WI38 (cell line): ENCODE measurements at regions not wholly inside any gene's neighbourhood (a gene's known extent, or its start where the extent isn't known, plus 50 kb on each side); places are given as distances from the start of the nearest gene placed in this dataset.

Experiments
- H3K4me3 ChIP-seq: 2 replicates; pipeline ENCODE4 v1.5.1; 2011; ENCODE audit warnings: low read depth, mild to moderate bottlenecking, control low read depth, low read length
- TF ChIP-seq, protein P1 (sequence below): IDR thresholded peaks from 2 replicates; pipeline ENCODE4 v1.5.1; 2012; ENCODE audit warnings: low read depth, mild to moderate bottlenecking, control low read depth, low read length

DNA sequence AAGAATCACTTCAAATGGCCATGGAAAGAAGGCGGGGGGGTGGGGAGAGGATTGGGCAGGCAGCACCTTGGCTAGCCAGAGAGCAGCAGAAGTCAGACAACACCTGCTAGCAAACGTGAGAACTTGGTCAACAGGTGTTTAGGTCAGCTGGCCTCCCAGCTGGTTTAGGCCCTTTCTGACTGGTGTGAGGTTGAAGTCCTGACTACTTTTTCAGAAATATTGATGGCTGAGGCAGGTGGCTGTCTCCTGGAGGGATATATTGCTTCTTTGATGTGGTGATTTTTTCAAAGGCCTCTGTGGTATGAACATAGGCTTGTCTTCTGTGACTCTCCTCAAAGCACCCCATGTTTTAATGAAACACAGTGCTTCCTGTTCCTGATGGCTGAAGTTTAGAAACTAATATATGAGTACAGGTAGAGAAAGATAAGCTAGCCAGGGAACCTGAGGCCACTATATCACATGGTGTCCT is 238.2 kb upstream of the SSTR1 start:
- TF ChIP-seq, protein P1, sequence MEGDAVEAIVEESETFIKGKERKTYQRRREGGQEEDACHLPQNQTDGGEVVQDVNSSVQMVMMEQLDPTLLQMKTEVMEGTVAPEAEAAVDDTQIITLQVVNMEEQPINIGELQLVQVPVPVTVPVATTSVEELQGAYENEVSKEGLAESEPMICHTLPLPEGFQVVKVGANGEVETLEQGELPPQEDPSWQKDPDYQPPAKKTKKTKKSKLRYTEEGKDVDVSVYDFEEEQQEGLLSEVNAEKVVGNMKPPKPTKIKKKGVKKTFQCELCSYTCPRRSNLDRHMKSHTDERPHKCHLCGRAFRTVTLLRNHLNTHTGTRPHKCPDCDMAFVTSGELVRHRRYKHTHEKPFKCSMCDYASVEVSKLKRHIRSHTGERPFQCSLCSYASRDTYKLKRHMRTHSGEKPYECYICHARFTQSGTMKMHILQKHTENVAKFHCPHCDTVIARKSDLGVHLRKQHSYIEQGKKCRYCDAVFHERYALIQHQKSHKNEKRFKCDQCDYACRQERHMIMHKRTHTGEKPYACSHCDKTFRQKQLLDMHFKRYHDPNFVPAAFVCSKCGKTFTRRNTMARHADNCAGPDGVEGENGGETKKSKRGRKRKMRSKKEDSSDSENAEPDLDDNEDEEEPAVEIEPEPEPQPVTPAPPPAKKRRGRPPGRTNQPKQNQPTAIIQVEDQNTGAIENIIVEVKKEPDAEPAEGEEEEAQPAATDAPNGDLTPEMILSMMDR = no peak
- H3K4me3 ChIP-seq = no peak overlapping the region

DNA sequence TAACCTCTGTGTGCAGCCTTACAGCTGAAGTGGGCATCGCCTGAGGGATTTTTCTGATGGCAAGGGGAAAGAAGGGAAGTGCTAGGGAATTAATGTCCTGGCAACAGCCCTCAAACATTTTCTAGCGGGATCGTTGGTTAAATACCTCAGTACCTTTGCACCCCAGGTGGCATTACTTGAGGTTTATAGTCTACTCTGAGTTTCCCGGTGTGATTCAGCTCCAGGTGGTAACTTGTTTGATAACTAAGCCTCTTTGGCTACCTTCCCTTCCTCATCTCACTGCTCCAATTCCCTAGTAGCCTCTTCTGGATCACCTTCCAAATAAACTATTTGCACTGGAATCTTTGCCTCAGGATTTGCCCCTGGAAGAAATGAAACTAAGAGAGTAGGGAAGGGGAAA is 237.0 kb upstream of the SSTR1 start:
- TF ChIP-seq, protein P1 = no peak
- no peak overlapping the region for H3K4me3 ChIP-seq

DNA sequence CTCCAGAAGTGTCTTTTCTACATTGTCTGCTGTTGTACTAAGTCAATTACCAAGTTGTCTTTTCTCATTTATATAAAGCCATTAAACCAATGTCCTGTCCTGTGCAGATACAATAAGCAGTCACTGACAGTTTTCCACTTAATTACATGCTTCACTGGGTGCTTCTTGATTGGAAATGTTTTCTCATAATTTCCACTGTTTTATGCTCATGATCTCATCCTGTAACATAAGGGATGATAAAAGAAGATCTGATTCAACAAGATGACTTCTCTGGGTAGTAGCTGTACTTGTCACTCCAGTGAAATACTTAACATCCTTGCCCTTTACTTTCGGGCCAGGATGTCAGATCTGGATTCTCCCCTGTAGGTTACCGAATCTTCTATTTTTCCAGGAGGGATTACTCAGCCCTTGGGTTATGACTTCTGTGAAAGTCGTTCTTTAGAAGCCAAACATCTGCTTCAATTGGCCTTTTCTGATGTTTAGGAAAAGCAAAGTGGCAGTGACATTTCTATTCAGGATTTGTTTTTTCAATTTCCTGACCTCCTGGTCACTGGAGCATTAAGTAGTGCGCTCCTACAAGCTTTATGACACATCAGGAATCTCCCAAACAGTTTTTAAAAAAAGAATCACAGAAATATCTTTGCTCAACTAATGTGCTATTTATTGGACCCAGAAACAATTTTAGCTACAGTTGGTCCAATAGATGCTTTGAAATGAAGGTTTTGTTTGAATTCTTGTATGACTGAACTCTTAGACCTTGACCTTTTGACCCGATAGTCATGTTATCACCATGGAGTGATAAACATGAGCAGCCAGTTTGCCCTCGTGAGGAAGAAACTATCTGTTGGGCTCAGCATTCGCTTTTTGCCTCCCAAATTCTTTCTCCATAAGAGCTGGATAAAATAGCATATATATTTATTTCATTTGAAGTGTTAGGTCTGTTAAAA is 234.5 kb upstream of the SSTR1 start:
- no peak overlapping the region for H3K4me3 ChIP-seq
- TF ChIP-seq, protein P1 = no peak

DNA sequence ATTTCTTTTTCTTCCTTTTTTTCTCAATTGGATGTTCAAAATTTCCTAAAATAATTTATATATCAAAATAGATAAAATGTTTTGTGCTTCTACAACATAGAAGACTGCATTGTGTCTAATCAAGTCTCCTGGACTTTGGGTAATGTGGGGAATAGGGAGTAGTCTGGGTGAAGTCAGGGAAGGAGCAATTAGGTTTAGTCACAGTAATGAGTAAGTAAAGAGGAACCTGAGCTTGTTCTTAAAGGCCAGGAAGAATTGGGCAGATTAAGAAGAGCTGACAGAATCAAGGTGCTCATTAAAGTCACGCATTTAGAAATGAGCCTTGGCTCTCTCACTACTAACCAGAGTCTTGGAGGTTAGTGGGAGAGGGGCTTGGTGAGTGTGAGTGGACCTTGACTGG is 233.3 kb upstream of the SSTR1 start:
- TF ChIP-seq, protein P1 = no peak
- no peak overlapping the region for H3K4me3 ChIP-seq

DNA sequence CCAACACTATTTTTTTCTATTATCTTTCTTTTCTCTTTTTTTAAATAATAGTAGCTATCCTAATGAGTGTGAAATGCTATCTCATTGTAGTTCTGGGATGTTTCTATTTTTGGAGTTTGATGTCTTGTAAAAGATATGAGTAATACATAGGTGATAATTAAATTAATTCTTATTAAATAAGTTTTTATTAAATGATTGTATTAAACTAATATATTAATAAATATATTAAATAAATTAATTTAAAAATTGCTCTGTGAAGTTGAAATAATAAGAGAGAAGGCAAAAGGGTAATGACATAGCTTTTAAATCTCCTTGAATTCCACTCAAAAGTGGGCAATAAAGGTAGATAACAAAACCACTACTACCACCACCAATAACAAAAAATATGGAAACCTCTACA is 230.2 kb upstream of the SSTR1 start:
- H3K4me3 ChIP-seq = no peak overlapping the region
- TF ChIP-seq, protein P1 = no peak

DNA sequence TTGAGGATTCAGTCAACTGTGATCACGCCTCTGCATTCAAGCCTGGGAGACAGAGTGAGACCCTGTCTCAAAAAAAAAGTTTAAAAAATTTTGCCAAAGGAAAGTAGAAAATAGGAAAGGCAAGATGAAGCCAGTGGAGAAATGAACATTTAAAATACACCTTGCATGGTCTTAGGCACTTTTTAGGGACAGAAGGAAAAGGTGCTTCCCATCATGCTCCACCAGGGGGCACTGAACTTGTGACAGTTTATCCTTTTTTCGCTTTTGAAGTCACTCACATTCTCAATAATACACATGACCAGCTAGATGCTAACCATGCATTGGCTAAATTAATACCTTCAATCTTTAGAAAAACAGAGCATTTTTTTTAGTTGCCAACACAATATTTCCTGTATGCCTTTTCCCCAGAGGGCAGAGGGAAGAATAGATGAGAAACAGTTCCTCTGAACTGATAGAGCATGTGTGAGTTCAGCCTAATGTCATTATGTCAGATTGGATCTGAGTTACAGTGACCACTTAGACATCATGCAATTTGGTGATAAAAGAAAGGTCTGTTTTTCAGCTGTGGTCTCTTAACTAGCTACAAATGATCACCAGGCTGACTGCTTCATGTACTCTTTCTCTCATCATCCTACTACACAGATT is 221.8 kb upstream of the SSTR1 start:
- H3K4me3 ChIP-seq = no peak overlapping the region
- TF ChIP-seq, protein P1 = peak; percentile 62

DNA sequence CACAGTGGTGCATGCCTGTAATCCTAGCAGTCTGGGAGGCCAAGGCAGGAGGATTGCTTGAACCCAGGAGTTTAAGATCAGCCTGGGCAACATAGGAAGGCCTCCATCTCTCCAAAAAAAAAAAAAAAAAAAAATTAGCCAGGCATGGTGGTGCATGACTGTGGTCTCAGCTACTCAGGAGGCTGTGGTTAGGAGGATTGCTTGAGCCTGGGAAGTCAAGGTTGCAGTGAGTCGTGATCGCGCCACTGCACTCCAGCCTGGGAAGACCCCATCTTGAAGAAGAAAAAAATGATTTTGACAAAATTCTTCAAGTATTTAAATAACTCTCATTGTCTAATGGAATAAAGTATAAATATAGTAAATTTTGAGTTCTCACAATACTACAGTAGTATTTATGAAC is 219.2 kb upstream of the SSTR1 start:
- H3K4me3 ChIP-seq = no peak overlapping the region
- TF ChIP-seq, protein P1 = no peak
